Thyroid gland (tissue), 4 donors: ENCODE measurements at regions not wholly inside any gene's neighbourhood (a gene's known extent, or its start where the extent isn't known, plus 50 kb on each side); places are given as distances from the start of the nearest gene placed in this dataset.

ENCODE experiments used
- DNase-seq, 2 donors: peaks; one replicate each; pipeline ENCODE4 v3.0.0-alpha.2; 2019
- H3K27ac ChIP-seq, 3 donors: fragments of 200-600 bp; sonication (generic); 1 replicate in 2 of 3; 2 replicates in 1 of 3; pipeline ENCODE4 v1.5.1; 2016 to 2019; ENCODE audit warnings: mild to moderate bottlenecking in 1 of 3, moderate library complexity in 1 of 3
- H3K27me3 ChIP-seq: fragments of 200-600 bp; sonication (generic); one replicate; pipeline ENCODE4 v1.5.1; 2019
- H3K36me3 ChIP-seq, 2 donors: fragments of 200-600 bp; sonication (generic); one replicate each; pipeline ENCODE4 v1.5.1; 2016 to 2019
- H3K4me1 ChIP-seq, 2 donors: fragments of 200-600 bp; sonication (generic); one replicate each; pipeline ENCODE4 v1.5.1; 2017 to 2019
- H3K4me3 ChIP-seq, 3 donors: fragments of 200-600 bp; sonication (generic); replicated peaks in 1 of 3; 1 replicate in 2 of 3; 2 replicates in 1 of 3; pipeline ENCODE4 v1.5.1; 2016; ENCODE audit warnings: mild to moderate bottlenecking in 1 of 3
- H3K9me3 ChIP-seq: fragments of 200-600 bp; sonication (generic); one replicate; pipeline ENCODE4 v1.5.1; 2017
- CTCF ChIP-seq, 6 experiments: fragments of 200-600 bp in 3 of 6; fragments of 450-650 bp in 3 of 6; sonication (generic) in 3 of 6; IDR thresholded peaks; one replicate each; pipeline ENCODE4 v1.5.1; 2016 to 2019; ENCODE audit warnings: antibody characterized with exemption in 6 of 6, mild to moderate bottlenecking in 2 of 6, inconsistent platforms in 1 of 6, moderate library complexity in 1 of 6
- POLR2A ChIP-seq, 2 donors: fragments of 450-650 bp; IDR thresholded peaks; one replicate each; pipeline ENCODE4 v1.6.1; 2017; ENCODE audit warnings: antibody characterized with exemption in 2 of 2, mild to moderate bottlenecking in 2 of 2, moderate library complexity in 1 of 2
- WGBS, 2 donors: methylation state at CpG; one replicate each; pipeline ENCODE4 v1.1.5; 2017; 5-methylcytosine and 5-hydroxymethylcytosine counted together
- intact Hi-C: fragments of 100-400 bp; cut with DNase I; formaldehyde crosslinking; loops from one replicate; pipeline ENCODE4 v1.15.1; 2023

- TF ChIP-seq CTCF (IDR thresholded peaks at IDR 0.05) (no peak), POLR2A (IDR thresholded peaks at IDR 0.05) (no peak)
- intact Hi-C loops = no loop called here
- Histone ChIP-seq H3K4me3 (no peak overlapping the region), H3K9me3 (no peaks in the 10 kb centered on the region), H3K27me3 (no peaks in the 10 kb centered on the region), H3K36me3 (no peaks in the 10 kb centered on the region), H3K4me1 (no peaks in the 10 kb centered on the region), H3K27ac (no peak overlapping the region)
- 90 to 93% methylated on average over 10 to 12 of the region's 13 CpGs for WGBS, 2 donors
- no peak for DNase-seq
Measured at GRCh38 chr15:70493787-70494516, 269.4 kb downstream of the UACA start.

- intact Hi-C loops = no loop called here
- Histone ChIP-seq H3K4me1 (no peaks in the 10 kb centered on the region), H3K36me3 (no peaks in the 10 kb centered on the region), H3K4me3 (no peak overlapping the region), H3K9me3 (no peaks in the 10 kb centered on the region), H3K27me3 (no peaks in the 10 kb centered on the region), H3K27ac (no peak overlapping the region)
- TF ChIP-seq POLR2A (IDR thresholded peaks at IDR 0.05) = no peak
- no peak for TF ChIP-seq CTCF (IDR thresholded peaks at IDR 0.05)
- DNase-seq = no peak
- 94% methylated on average over 1 of the region's 1 CpG for WGBS, 2 donors
Measured at GRCh38 chr15:70493376-70493775, 270.0 kb downstream of the UACA start.

- Histone ChIP-seq H3K9me3 (no peaks in the 10 kb centered on the region), H3K4me1 (no peaks in the 10 kb centered on the region), H3K36me3 (no peaks in the 10 kb centered on the region), H3K27ac (no peak overlapping the region), H3K27me3 (no peaks in the 10 kb centered on the region), H3K4me3 (no peak overlapping the region)
- TF ChIP-seq CTCF (IDR thresholded peaks at IDR 0.05) = no peak
- no peak for TF ChIP-seq POLR2A (IDR thresholded peaks at IDR 0.05)
- intact Hi-C loops = no loop called here
- DNase-seq = peak in 1 of 2 donors; percentile 23
- 83 to 86% methylated on average over 19 to 20 of the region's 20 CpGs for WGBS, 2 donors
Measured at GRCh38 chr15:70492240-70493177, 270.8 kb downstream of the UACA start.

DNA sequence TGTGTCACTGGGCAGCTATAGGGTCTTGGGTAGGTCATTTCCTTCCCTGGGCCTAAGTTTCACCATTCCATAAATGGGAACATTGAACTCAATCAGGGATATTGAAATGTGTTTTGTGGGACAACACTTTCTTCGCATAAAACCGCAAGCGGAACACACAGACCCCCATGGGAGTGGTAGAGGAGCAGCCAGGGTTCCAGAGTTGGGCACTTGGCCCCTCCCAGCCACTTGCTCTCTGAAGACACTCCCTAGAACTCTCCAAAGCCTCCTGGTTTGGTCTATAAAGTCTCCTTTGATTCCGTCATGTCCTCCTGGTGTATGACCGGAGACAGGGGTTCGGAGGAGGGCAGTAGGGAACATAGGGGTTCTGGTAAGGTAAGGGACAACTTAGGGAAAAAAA lies 271.7 kb downstream of the UACA start:
- Histone ChIP-seq H3K36me3 (no peaks in the 10 kb centered on the region), H3K9me3 (no peaks in the 10 kb centered on the region), H3K27me3 (no peaks in the 10 kb centered on the region), H3K4me1 (no peaks in the 10 kb centered on the region), H3K4me3 (no peak overlapping the region), H3K27ac (no peak overlapping the region)
- intact Hi-C loops = no loop called here
- no peak for DNase-seq
- 98% methylated on average over 6 of the region's 6 CpGs for WGBS, 2 donors
- TF ChIP-seq POLR2A (IDR thresholded peaks at IDR 0.05) (no peak), CTCF (IDR thresholded peaks at IDR 0.05) (no peak)

DNA sequence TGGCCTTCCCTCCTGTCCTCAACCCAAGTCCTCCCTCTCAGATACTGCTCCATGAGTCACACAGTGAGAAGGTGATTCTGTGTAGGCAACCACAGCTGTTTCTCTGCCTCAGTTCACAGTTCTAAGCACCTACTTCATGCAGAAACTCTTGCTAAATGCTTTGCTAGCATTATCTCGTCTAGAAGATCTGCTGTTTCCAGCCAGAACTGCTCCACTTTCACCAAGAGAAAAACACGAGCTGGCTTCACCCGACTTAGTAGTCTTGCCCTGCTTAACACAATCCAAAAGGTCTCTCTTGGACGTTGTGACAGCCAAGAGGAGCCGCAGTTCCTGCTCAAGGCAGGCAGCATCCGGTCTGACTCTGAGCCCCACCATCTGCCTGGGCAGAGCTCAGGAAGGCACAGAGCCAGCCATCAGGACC lies 272.1 kb downstream of the UACA start:
- Histone ChIP-seq H3K27ac (no peak overlapping the region), H3K4me3 (no peak overlapping the region), H3K4me1 (no peaks in the 10 kb centered on the region), H3K36me3 (no peaks in the 10 kb centered on the region), H3K9me3 (no peaks in the 10 kb centered on the region), H3K27me3 (no peaks in the 10 kb centered on the region)
- intact Hi-C loops = no loop called here
- 57 to 65% methylated on average over 5 of the region's 6 CpGs for WGBS, 2 donors
- TF ChIP-seq CTCF (IDR thresholded peaks at IDR 0.05) = no peak
- TF ChIP-seq POLR2A (IDR thresholded peaks at IDR 0.05) = no peak
- DNase-seq = no peak
